Panc1 (cell line): ENCODE measurements at regions not wholly inside any gene's neighbourhood (a gene's known extent, or its start where the extent isn't known, plus 50 kb on each side); places are given as distances from the start of the nearest gene placed in this dataset.

Experiments used
- ATAC-seq: fragments of 200-7000 bp; cut with Tn5 transposase; 2 replicates; pipeline ENCODE4 v1.9.1; 2020; ENCODE audit warnings: mild to moderate bottlenecking, moderate library complexity
- BruUV-seq: library from RNA; stranded (reverse); fragments of 400-500 nt; replicated peaks from 2 replicates; lab custom pipeline; 2021; lab: Mats Ljungman, UMichigan
- CTCF ChIA-PET: fragments of 300-600 bp; sonication (Branson Sonifier 250); formaldehyde crosslinking; loops from one replicate; lab custom pipeline; 2022; ENCODE audit warnings: antibody characterized with exemption; lab: Charles Lee
- POLR2A ChIA-PET: fragments of 300-600 bp; sonication (Branson Sonifier 250); formaldehyde crosslinking; loops from one replicate; lab custom pipeline; 2022; ENCODE audit warnings: antibody characterized with exemption; lab: Charles Lee
- DNase-seq: peaks from one replicate; pipeline ENCODE4 v3.0.0-alpha.2; 2010; ENCODE audit warnings: low read depth, low spot score
- H3K27ac ChIP-seq: 2 replicates; pipeline ENCODE4 v1.5.1; 2011; ENCODE audit warnings: mild to moderate bottlenecking, low read length, inconsistent platforms
- H3K27me3 ChIP-seq: fragments of 200-500 bp; sonication (Bioruptor generic); 2 replicates; pipeline ENCODE4 v1.6.0; 2014; ENCODE audit warnings: low read length, inconsistent platforms; ENCODE audit not compliant: control insufficient read depth, insufficient read depth
- H3K36me3 ChIP-seq: fragments of 200-500 bp; sonication (Bioruptor generic); 2 replicates; pipeline ENCODE4 v1.5.1; 2014; ENCODE audit warnings: inconsistent platforms, mild to moderate bottlenecking, low read length, moderate library complexity; ENCODE audit not compliant: control insufficient read depth, insufficient read depth
- H3K4me1 ChIP-seq: 2 replicates; pipeline ENCODE4 v1.5.1; 2011; ENCODE audit warnings: inconsistent platforms, mild to moderate bottlenecking, low read length, moderate library complexity; ENCODE audit not compliant: control insufficient read depth, insufficient read depth
- H3K4me3 ChIP-seq, 2 experiments: 2 replicates each; pipeline ENCODE4 v1.5.1; 2011 to 2012; ENCODE audit warnings: low read depth in 2 of 2, low read length in 2 of 2, mild to moderate bottlenecking in 2 of 2, inconsistent platforms in 1 of 2, moderate library complexity in 1 of 2
- H3K9me3 ChIP-seq: fragments of 200-500 bp; sonication (Bioruptor generic); 2 replicates; pipeline ENCODE4 v1.5.1; 2014; ENCODE audit warnings: low read depth, mild to moderate bottlenecking, inconsistent platforms, low read length, moderate library complexity; ENCODE audit not compliant: control insufficient read depth, insufficient read depth
- CTCF ChIP-seq: fragments of 450-650 bp; IDR thresholded peaks from 2 replicates; pipeline ENCODE4 v1.5.1; 2017; ENCODE audit warnings: mild to moderate bottlenecking
- POLR2AphosphoS5 ChIP-seq: IDR thresholded peaks from 2 replicates; pipeline ENCODE4 v1.6.1; 2012; ENCODE audit warnings: mild to moderate bottlenecking, low read depth, low read length, moderate library complexity
- REST ChIP-seq, 2 experiments: IDR thresholded peaks; 2 replicates each; pipeline ENCODE4 v1.6.1; 2011 to 2012; ENCODE audit warnings: low read depth in 2 of 2, control low read depth in 1 of 2, low read length in 1 of 2, mild to moderate bottlenecking in 1 of 2, moderate library complexity in 1 of 2; ENCODE audit not compliant: insufficient read depth in 1 of 2
- SIN3A ChIP-seq: IDR thresholded peaks from 2 replicates; pipeline ENCODE4 v1.6.1; 2012; ENCODE audit warnings: low read depth, mild to moderate bottlenecking, low read length, moderate library complexity, borderline replicate concordance; ENCODE audit not compliant: insufficient read depth
- TCF7L2 ChIP-seq: IDR thresholded peaks from 2 replicates; pipeline ENCODE4 v1.6.1; 2011; ENCODE audit warnings: mild to moderate bottlenecking, low read depth, low read length, inconsistent platforms
- in situ Hi-C: cut with HindIII; loops from 2 replicates; pipeline ENCODE4 v1.10.0; 2016; ENCODE audit warnings: low sequenced_read_pairs, low pct_unique_long_range_greater_than_20kb
- intact Hi-C: fragments of 100-400 bp; cut with micrococcal nuclease; formaldehyde crosslinking; loops from one replicate; pipeline ENCODE4 v1.10.0; 2022; ENCODE audit not compliant: unreplicated experiment

GRCh38 chr14:49449749-49450148 lies 136.4 kb downstream of the RPS29 start:
- DNase-seq = no peak
- in situ Hi-C loops = no loop called here
- no TSS peak for BruUV-seq
- Histone ChIP-seq H3K4me1 (no peaks in the 10 kb centered on the region), H3K4me3 (no peak overlapping the region), H3K27me3 (no peaks in the 10 kb centered on the region), H3K27ac (no peak overlapping the region), H3K36me3 (no peaks in the 10 kb centered on the region), H3K9me3 (no peaks in the 10 kb centered on the region)
- intact Hi-C loops = no loop called here
- ChIA-PET CTCF (no interaction called here), POLR2A (no interaction called here)
- TF ChIP-seq POLR2AphosphoS5 (no peak), CTCF (no peak), SIN3A (no peak), TCF7L2 (no peak), REST (IDR thresholded peaks at IDR 0.05; ENCODE audit: insufficient read depth in 1 of 2, low read depth in 2 of 2, low read length in 1 of 2) (no peak)
- ATAC-seq = no peak

GRCh38 chr14:49447540-49448107 lies 138.6 kb downstream of the RPS29 start:
- ChIA-PET POLR2A (no interaction called here), CTCF (no interaction called here)
- no peak overlapping the region for H3K27ac ChIP-seq
- intact Hi-C loops = no loop called here
- H3K4me1 ChIP-seq = no peaks in the 10 kb centered on the region
- H3K27me3 ChIP-seq = no peaks in the 10 kb centered on the region
- BruUV-seq = no TSS peak
- H3K9me3 ChIP-seq = no peaks in the 10 kb centered on the region
- TF ChIP-seq REST (IDR thresholded peaks at IDR 0.05; ENCODE audit: insufficient read depth in 1 of 2, low read depth in 2 of 2, low read length in 1 of 2) (no peak), CTCF (no peak)
- no peaks in the 10 kb centered on the region for H3K36me3 ChIP-seq
- no peak overlapping the region for H3K4me3 ChIP-seq
- in situ Hi-C loops = no loop called here
- DNase-seq = no peak
- no peak for ATAC-seq
